Ishikawa (cell line): ENCODE measurements at regions not wholly inside any gene's neighbourhood (a gene's known extent, or its start where the extent isn't known, plus 50 kb on each side); places are given as distances from the start of the nearest gene placed in this dataset.

Source experiments
- CEBPB ChIP-seq: IDR thresholded peaks from 2 replicates; pipeline ENCODE4 v1.6.1; 2012
- CREB1 ChIP-seq: IDR thresholded peaks from 2 replicates; pipeline ENCODE4 v1.6.1; 2012; ENCODE audit warnings: low read depth
- EGR1 ChIP-seq: IDR thresholded peaks from 2 replicates; pipeline ENCODE4 v1.6.1; 2012
- EP300 ChIP-seq: IDR thresholded peaks from 2 replicates; pipeline ENCODE4 v1.6.1; 2012; ENCODE audit warnings: borderline replicate concordance
- FOXM1 ChIP-seq: IDR thresholded peaks from 2 replicates; pipeline ENCODE4 v1.6.1; 2012; ENCODE audit warnings: low read depth, borderline replicate concordance
- MAX ChIP-seq: IDR thresholded peaks from 2 replicates; pipeline ENCODE4 v1.6.1; 2012
- RAD21 ChIP-seq: IDR thresholded peaks from 2 replicates; pipeline ENCODE4 v1.6.1; 2012; ENCODE audit warnings: low read depth
- REST ChIP-seq: IDR thresholded peaks from 2 replicates; pipeline ENCODE4 v1.6.1; 2012; ENCODE audit warnings: low read depth, mild to moderate bottlenecking
- TAF1 ChIP-seq: IDR thresholded peaks from 2 replicates; pipeline ENCODE4 v1.6.1; 2012; ENCODE audit warnings: low read depth, mild to moderate bottlenecking
- TCF12 ChIP-seq: IDR thresholded peaks from 2 replicates; pipeline ENCODE4 v1.6.1; 2012; ENCODE audit warnings: low read depth
- YY1 ChIP-seq: IDR thresholded peaks from 2 replicates; pipeline ENCODE4 v1.6.1; 2012; ENCODE audit warnings: low read depth

GRCh38 chr6:125665295-125665814, 84.1 kb upstream of the HEY2 start:
- no peak for TF ChIP-seq EGR1
- no peak for TF ChIP-seq EP300
- TF ChIP-seq CEBPB: no peak
- no peak for TF ChIP-seq REST
- TF ChIP-seq CREB1: no peak
- no peak for TF ChIP-seq TAF1
- TF ChIP-seq FOXM1: no peak
- no peak for TF ChIP-seq TCF12
- TF ChIP-seq RAD21: no peak
- no peak for TF ChIP-seq MAX
- TF ChIP-seq YY1: no peak
